Lower lobe of right lung (tissue), 2 donors: ENCODE measurements at regions not wholly inside any gene's neighbourhood (a gene's known extent, or its start where the extent isn't known, plus 50 kb on each side); places are given as distances from the start of the nearest gene placed in this dataset.

ENCODE experiments used
- ATAC-seq, 2 donors: fragments of 200-7000 bp; cut with Tn5 transposase; one replicate each; pipeline ENCODE4 v1.9.1; 2020 to 2022; ENCODE audit warnings: mild to moderate bottlenecking in 2 of 2, moderate library complexity in 2 of 2
- DNase-seq: peaks from one replicate; pipeline ENCODE4 v3.0.0-alpha.2; 2020
- H3K27ac ChIP-seq: fragments of 200-600 bp; one replicate; pipeline ENCODE4 v1.8.0; 2022
- H3K27me3 ChIP-seq: fragments of 200-600 bp; one replicate; pipeline ENCODE4 v1.8.0; 2022; ENCODE audit warnings: low read depth
- H3K36me3 ChIP-seq: fragments of 200-600 bp; one replicate; pipeline ENCODE4 v1.8.0; 2022; ENCODE audit warnings: mild to moderate bottlenecking
- H3K4me1 ChIP-seq: fragments of 200-600 bp; one replicate; pipeline ENCODE4 v1.8.0; 2022
- H3K4me3 ChIP-seq: fragments of 200-600 bp; one replicate; pipeline ENCODE4 v1.8.0; 2022; ENCODE audit warnings: mild to moderate bottlenecking
- H3K9me3 ChIP-seq: fragments of 200-600 bp; one replicate; pipeline ENCODE4 v1.8.0; 2022
- intact Hi-C: fragments of 100-400 bp; cut with DNase I; formaldehyde crosslinking; loops from one replicate; pipeline ENCODE4 v1.11.0; 2022
- TF ChIP-seq, protein P1 (sequence below): fragments of 200-600 bp; IDR thresholded peaks from one replicate; pipeline ENCODE4 v1.8.0; 2022; ENCODE audit warnings: antibody characterized with exemption, mild to moderate bottlenecking
- donor health status: DM: no; HTN: yes; CAD: no; lungs with severe emphysema.

DNA sequence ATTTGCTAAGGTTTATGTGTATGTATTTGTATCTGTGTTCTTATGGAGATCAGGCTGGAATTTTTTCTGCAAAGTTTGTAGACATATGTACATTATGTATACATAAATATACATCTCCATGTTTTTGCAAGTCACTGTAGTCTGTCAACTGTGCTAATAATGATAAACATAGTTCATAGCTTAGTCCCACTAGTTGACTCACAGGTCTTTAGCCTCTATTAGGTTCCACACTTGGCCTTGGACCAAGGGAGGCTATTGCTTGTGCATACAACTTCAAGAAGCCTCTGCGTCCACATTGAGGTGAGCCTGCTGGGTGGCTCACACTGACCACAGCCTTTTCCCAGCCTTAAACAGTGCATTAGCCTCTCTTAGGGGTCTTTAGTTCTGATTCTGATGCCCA, 243.8 kb upstream of the PEX5L start:
- TF ChIP-seq, protein P1, sequence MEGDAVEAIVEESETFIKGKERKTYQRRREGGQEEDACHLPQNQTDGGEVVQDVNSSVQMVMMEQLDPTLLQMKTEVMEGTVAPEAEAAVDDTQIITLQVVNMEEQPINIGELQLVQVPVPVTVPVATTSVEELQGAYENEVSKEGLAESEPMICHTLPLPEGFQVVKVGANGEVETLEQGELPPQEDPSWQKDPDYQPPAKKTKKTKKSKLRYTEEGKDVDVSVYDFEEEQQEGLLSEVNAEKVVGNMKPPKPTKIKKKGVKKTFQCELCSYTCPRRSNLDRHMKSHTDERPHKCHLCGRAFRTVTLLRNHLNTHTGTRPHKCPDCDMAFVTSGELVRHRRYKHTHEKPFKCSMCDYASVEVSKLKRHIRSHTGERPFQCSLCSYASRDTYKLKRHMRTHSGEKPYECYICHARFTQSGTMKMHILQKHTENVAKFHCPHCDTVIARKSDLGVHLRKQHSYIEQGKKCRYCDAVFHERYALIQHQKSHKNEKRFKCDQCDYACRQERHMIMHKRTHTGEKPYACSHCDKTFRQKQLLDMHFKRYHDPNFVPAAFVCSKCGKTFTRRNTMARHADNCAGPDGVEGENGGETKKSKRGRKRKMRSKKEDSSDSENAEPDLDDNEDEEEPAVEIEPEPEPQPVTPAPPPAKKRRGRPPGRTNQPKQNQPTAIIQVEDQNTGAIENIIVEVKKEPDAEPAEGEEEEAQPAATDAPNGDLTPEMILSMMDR = no peak
- no peaks in the 10 kb centered on the region for H3K36me3 ChIP-seq
- no peak overlapping the region for H3K4me3 ChIP-seq
- no peaks in the 10 kb centered on the region for H3K4me1 ChIP-seq
- intact Hi-C loops = no loop called here
- DNase-seq = no peak
- H3K27me3 ChIP-seq = no peaks in the 10 kb centered on the region
- no peak for ATAC-seq
- H3K27ac ChIP-seq = no peak overlapping the region
- H3K9me3 ChIP-seq = no peaks in the 10 kb centered on the region

GRCh38 chr3:180282386-180282785, 245.6 kb upstream of the PEX5L start:
- TF ChIP-seq, protein P1 = no peak
- H3K27me3 ChIP-seq = no peaks in the 10 kb centered on the region
- intact Hi-C loops = no loop called here

GRCh38 chr3:180283251-180283650, 246.5 kb upstream of the PEX5L start:
- Histone ChIP-seq H3K36me3 (no peaks in the 10 kb centered on the region), H3K27ac (no peak overlapping the region), H3K27me3 (no peaks in the 10 kb centered on the region), H3K4me1 (no peaks in the 10 kb centered on the region), H3K4me3 (no peak overlapping the region), H3K9me3 (no peaks in the 10 kb centered on the region)
- TF ChIP-seq, protein P1 = no peak
- DNase-seq = no peak
- intact Hi-C loops = no loop called here
- ATAC-seq = no peak

More at GRCh38 chr3:180282386-180282785, 245.6 kb upstream of the PEX5L start:
- H3K27ac ChIP-seq = no peak overlapping the region
- H3K9me3 ChIP-seq = no peaks in the 10 kb centered on the region
- H3K4me1 ChIP-seq = no peaks in the 10 kb centered on the region
- no peak overlapping the region for H3K4me3 ChIP-seq
- no peaks in the 10 kb centered on the region for H3K36me3 ChIP-seq
- DNase-seq = no peak
- no peak for ATAC-seq

- Histone ChIP-seq H3K36me3 (no peaks in the 10 kb centered on the region), H3K27ac (no peak overlapping the region), H3K27me3 (no peaks in the 10 kb centered on the region), H3K4me1 (no peaks in the 10 kb centered on the region), H3K9me3 (no peaks in the 10 kb centered on the region), H3K4me3 (no peak overlapping the region)
- intact Hi-C loops = no loop called here
- no peak for DNase-seq
- TF ChIP-seq, protein P1 = no peak
- ATAC-seq = no peak
Observed at GRCh38 chr3:180284331-180285110, 247.8 kb upstream of the PEX5L start.

GRCh38 chr3:180287703-180288102, 251.0 kb upstream of the PEX5L start:
- no peak for DNase-seq
- H3K36me3 ChIP-seq = no peaks in the 10 kb centered on the region
- no peaks in the 10 kb centered on the region for H3K4me1 ChIP-seq
- no peak overlapping the region for H3K27ac ChIP-seq
- H3K4me3 ChIP-seq = no peak overlapping the region
- no peaks in the 10 kb centered on the region for H3K27me3 ChIP-seq
- no peak for ATAC-seq
- intact Hi-C loops = no loop called here
- TF ChIP-seq, protein P1 = no peak
- H3K9me3 ChIP-seq = no peaks in the 10 kb centered on the region
